ENCODE measurements at regions not wholly inside any gene's neighbourhood (a gene's known extent, or its start where the extent isn't known, plus 50 kb on each side); places are given as distances from the start of the nearest gene placed in this dataset.
A peak's percentile ranks its signal among the peaks of the same experiment; 100 is the strongest.
"Not testable (repeated sequence)": the region's sequence is repeated elsewhere in the genome, so short reads cannot be mapped to it uniquely, and the experiment has no call there.

DNA sequence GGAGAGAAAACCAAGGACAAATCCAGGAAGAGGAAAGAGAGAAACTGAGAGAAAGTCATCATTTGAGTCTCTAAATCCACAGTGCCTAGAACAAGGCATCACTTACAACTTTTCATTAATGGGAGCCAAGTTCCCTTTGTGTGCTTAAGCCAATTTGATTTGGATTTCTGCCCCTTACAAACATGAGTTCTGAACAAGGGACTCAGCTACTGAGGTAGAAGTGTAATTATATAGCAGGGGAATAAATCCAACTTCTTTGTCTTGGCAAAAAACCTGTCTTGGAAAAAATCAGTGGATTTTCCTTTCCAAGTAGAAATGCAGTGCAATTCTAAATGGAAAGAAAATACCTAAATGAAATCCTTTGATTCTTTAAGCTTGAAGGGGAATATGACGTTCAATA lies 307.2 kb upstream of the CNTN3 start:
- DNase-seq: no peak

DNA sequence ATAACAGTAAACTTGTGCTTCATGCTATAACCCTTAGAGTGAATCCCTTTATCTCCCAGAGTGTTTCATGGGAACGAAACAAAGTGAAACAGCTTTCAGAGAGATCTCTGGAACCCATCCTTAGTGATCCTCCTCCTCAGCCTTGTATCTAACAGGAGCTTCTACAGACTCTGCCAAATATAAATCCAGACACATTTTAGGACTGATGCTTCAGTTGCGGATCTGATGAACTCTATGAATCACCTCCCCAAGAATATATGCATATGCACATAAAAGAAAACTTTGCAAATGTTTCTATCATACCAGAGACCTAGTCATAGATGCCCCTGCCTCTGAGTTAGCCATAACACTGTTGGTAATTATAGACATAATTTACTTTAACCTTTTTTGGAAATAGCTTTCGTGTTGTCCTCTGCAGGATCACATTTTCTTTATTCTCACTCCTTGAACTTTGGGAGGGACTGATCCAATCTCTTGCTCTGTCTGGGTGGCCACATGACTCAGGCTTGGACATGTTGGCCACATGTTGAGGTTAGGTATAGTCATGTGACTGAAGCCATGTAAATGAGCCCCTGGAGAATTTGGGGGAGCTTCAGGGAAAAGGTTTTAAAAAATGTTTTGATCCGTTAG lies 306.4 kb upstream of the CNTN3 start:
- DNase-seq: peak; percentile 28

GRCh38 chr3:74916696-74917095 lies 302.2 kb upstream of the CNTN3 start:
- DNase-seq: no peak

DNA sequence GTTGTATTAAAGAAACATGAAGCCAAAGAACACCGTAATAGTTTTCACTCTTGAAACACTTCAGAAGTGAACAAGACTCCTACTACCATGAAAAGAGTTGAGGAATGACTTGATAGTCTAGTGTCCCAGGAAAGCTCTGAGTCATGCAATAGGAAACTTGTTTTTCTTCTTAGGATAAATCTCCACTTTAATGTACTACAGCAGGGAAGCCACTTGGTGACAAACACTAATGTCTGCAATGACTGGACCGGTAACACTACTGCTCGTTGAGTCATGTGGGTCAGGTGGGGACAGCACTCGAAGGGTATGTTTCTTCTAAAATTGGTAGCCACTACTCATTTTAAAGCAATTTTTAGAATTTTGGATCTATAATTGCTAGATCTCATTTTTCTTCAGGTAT lies 291.7 kb upstream of the CNTN3 start:
- DNase-seq: no peak

DNA sequence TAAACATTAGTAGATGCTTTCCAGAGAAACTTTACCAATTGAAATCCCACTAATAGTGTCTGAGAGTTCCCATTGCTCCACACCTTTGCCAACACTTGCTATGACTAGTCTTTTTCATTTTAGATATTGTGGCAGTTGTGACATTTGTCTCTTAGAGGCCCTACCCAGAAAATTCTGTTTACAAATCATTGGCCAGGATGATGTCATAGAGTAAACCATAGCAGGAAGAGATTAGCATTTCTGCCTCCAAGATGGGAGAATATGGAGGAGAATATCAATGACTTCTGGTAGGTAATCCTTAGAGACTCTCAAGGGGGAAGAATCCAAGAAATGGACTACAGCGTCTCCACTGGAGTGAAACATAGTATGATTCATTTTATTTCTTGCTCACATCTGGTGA lies 291.0 kb upstream of the CNTN3 start:
- DNase-seq: no peak

DNA sequence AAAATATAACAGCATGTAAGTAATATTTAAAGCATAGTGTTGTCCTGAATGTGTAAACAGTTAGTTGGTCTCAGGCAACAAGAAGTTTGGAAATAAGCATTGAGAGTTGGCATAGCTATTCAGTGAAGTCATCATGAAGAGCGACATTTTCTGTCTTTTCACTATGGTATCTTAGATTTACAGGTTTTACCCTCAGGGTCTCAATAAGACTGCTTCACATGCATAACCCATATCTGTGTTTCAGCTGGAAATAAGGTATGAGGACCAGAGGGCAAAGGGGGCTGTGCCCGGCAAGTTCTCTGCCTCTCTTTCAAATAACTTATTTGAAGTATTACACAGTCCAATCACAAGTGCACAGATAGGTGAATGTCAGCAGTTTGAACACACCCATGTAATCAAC lies 290.2 kb upstream of the CNTN3 start:
- no peak for DNase-seq

- DNase-seq: not testable (repeated sequence)
Observed at GRCh38 chr3:74899796-74900516, 285.5 kb upstream of the CNTN3 start.

DNA sequence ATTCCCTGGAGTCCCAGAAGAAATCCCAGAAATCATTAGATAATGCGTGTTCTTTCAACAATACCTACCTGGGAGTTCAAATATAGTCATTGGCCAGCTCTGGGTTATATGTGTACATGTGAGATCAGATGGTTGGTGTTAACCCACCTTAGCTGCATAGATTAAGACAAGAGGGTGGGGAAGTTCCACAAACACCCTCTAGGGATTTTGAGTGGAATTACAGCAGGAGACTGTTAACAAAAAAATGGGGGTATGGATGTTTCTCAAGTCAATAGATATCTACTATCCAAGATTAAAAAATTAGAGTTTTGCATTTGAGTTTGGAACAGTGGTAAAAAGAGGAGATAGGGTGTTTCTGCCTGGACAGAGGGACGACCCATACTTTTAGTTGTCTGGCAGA lies 282.5 kb upstream of the CNTN3 start:
- DNase-seq: peak; percentile 21

DNA sequence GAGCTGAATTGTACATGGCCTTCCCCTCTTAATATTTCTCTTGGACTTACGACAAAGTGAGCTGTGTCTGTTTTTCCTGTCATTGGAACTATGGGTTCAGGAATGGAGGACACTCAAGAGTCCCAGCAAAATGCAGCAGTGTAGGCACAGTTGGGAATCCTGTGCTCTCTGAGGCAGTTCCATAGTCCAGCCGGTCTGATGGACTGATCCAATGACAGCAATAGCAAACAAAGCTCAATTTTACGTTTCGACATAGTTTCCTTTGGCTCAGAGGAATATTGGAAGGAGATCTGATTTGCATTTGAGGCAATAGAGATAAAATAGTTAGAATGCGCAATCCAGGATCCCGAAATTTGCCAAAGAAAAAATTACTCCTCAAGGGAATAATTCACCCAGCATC lies 276.9 kb upstream of the CNTN3 start:
- no peak for DNase-seq

- peak; percentile 35 for DNase-seq
Observed at GRCh38 chr3:74883690-74884089, 269.2 kb upstream of the CNTN3 start.

DNA sequence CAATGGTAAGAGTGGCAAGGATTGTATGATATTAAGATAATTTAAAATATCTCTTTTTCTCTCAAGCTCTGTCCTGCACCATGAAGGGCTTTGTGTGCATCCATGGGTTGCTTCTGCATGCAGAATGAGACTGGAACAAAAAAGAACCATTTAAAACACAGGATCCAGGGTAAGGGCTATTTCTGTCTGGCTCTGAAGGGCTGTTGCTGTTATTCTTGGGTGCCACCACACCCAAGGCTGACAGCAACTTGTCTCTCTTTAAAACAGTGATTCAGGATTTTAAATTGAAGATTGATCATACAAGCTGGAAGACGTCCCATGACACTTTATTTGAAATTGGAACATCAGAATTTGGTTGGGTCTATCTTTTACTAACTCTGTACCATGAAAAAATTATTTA lies 268.8 kb upstream of the CNTN3 start:
- DNase-seq: no peak

DNA sequence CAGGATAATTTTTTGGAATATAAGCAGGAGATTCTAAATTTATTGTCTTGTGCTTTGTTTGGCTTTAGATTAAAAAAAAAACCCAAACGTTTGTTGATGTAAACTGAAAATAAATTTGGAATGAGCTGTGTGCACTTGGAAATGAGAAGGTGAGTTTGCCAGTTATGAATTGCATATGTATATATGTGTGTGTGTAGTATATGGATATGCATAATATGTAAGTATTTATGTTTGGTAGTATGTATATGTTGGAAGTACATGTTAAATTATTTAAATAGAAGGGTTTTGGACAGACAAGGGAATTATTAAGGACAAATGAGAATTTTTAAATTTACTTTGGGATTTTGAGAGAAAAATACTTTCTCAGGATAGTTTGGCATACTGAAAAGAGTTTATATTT lies 265.8 kb upstream of the CNTN3 start:
- DNase-seq: no peak

- no peak for DNase-seq
Observed at GRCh38 chr3:74866357-74867030, 252.0 kb upstream of the CNTN3 start.

- no peak for DNase-seq
Observed at GRCh38 chr3:74862476-74862875, 248.0 kb upstream of the CNTN3 start.

DNA sequence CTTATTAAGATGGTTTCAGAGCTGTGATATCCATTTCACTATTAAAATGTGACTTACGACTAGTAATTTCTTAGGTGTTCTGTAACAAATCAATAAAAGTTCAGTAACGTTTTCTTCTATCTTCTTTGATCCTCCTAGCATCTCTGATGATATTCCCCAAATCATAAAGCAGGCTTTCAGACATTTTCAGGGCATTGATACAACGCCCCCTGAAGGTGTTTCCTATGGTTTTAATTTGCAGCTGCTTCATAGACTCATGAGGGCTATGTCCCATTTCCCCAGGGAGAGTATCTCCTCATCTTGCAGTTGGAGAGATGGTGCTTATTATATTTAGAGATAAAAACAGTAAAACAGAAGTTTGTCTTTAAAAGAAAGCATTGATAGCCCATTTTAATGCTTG lies 246.8 kb upstream of the CNTN3 start:
- no peak for DNase-seq

GRCh38 chr3:74858086-74858485 lies 243.6 kb upstream of the CNTN3 start:
- no peak for DNase-seq

DNA sequence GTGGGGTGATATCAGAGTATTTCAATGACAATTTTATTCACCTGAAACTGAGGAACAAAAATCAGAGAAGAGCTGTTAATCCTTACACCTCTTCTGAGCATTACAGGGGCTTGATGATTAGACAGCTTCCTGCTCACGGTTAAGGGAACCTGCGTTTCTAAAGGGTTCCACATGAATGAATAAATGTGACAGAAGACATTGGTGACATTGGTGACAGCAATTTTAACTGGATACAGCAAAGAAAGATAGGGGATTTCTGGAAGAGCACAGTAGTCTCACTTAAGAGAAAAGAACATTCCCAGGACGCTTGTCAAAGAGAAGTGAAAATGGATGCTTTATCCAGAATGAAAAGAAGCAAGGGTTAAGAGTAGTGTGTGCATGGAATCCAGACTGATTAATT lies 235.9 kb upstream of the CNTN3 start:
- no peak for DNase-seq

GRCh38 chr3:74847093-74847492 lies 232.6 kb upstream of the CNTN3 start:
- no peak for DNase-seq

DNA sequence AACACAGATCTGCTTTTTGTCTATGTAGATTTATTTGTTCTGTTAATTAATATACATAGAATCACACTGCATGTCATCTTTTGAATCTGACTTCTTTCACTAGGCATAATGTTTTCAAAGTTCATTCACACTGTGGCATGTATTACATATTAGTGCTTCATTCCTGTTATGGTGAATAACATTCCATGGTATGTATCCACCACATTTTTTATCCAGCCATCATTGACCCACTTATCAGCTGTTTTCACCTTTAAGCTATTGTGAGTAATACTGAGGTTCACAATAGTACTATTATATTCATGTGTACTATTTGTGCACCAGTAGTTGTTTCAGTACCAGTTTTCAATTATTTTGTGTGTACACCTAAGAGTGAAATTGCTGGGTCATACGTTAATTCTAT lies 230.6 kb upstream of the CNTN3 start:
- DNase-seq: no peak

DNA sequence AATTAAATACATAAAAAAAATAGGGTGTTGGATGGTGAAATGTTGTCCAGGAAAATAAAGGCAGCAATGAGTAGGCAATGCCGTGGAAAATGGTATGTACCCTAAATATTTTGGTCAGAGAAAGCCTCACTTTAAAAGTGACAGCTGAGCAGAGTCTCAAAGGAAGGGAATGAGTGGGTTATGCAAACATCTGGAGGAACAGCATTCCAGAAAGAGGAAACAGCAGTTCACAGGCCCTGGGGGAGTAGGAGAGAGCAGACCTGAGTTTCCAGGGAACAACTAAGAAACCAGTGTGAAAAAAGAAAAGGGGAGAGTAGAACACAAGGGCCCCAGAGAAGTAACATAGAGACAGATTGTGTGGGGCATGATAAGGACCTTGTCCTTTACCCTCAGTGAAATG lies 230.0 kb upstream of the CNTN3 start:
- DNase-seq: no peak

GRCh38 chr3:74842649-74843048 lies 228.2 kb upstream of the CNTN3 start:
- DNase-seq: no peak

DNA sequence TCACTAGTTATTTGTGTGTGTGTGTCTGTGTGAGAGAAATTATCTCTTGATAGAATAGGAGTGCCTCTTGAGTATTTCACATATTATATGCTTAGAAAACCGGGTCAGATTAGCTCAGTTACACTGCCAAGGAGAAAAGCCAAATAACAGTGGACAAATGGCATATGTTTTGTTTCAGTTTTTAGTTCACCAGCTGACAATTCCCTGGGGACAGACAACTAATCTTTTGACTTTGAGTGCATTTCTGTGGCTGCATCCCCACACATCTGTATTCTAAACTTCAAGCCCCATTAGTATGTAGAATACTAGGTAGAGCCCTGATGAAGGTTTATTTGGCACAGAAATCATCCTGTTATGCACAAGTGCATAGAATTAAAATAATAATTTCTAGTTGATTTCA lies 227.7 kb upstream of the CNTN3 start:
- DNase-seq: no peak

DNA sequence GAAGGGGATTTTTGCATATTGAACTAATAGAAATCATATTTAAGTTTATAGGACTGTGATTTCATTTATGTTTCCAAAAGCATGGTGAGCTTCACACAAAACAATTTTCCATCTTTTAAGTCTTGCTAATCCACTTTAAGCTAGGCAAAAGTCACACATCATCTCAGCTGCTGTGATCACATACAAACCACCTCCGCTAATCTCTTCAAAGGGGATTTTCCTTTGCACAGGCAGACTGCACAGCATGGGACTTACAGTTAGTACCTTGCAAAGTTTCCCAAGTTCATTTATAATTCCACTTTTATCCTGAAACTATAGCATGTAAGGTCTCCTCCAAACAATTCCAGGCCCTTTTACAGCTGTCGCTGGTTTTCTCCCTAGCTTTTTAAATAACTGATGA lies 225.1 kb upstream of the CNTN3 start:
- no peak for DNase-seq

GRCh38 chr3:74832925-74833324 lies 218.5 kb upstream of the CNTN3 start:
- peak; percentile 37 for DNase-seq

DNA sequence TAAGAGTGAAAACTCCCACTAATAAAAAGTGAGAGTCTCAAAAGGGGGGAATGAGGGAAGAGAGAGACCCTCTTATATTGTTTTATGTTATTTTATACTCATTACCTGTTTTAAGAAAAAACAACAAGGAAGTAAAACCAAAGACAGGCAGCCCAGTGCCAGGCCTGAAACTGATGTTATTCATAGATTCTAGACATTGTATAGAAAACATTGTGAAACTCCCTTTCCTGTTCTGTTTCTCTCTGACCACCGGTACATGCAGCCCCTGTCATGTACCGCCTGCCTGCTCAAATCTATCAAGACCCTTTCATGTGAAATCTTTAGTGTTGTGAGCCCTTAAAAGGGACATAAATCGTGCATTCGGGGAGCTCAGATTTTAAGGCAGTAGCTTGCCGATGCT lies 216.4 kb upstream of the CNTN3 start:
- DNase-seq: not testable (repeated sequence)
